Activated naive CD8-positive, alpha-beta T cell treated with anti-CD3 and anti-CD28 coated beads, Interleukin-2, amount 50 U/mL, for 24 hours (primary cell): ENCODE measurements at regions not wholly inside any gene's neighbourhood (a gene's known extent, or its start where the extent isn't known, plus 50 kb on each side); places are given as distances from the start of the nearest gene placed in this dataset.

Experiments
- ATAC-seq: fragments of 150-1000 bp; cut with Tn5 transposase; one replicate; pipeline ENCODE4 v1.10.0; 2021
- DNase-seq: peaks from one replicate; pipeline ENCODE4 v3.0.0; 2021
- H3K27ac Mint-ChIP-seq: one replicate; pipeline ENCODE4 v1.8.0; 2021; ENCODE audit warnings: mild to moderate bottlenecking, mixed read lengths
- H3K27me3 Mint-ChIP-seq: one replicate; pipeline ENCODE4 v1.8.0; 2021; ENCODE audit warnings: mixed read lengths
- H3K36me3 Mint-ChIP-seq: one replicate; pipeline ENCODE4 v1.8.0; 2021; ENCODE audit warnings: low read depth, mixed read lengths
- H3K4me1 Mint-ChIP-seq: one replicate; pipeline ENCODE4 v1.8.0; 2021; ENCODE audit warnings: mixed read lengths
- H3K4me3 Mint-ChIP-seq: one replicate; pipeline ENCODE4 v1.8.0; 2021; ENCODE audit warnings: mild to moderate bottlenecking, moderate library complexity, mixed read lengths
- H3K9me3 Mint-ChIP-seq: one replicate; pipeline ENCODE4 v1.8.0; 2021; ENCODE audit warnings: mixed read lengths

DNA sequence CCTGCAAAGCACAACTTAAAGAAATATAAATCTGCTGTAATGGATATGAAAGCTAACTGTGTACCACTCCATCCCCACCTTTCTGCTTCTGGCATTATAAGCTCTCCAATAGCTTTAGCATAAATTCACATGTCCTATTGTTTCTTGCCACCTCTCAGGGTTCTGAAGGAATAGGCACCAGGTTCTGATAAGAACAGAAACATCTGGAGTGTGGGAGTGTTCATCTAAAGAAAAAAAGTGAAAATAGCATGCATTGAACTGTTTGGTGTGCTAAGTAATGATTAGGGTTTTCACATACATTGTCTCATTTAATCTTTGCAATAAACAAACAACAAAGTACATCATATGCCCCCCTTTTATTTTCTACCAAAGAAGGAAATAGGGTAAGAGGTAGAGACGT lies 72.3 kb downstream of the FAM76B start:
- H3K9me3 Mint-ChIP-seq: no peaks in the 10 kb centered on the region
- H3K27ac Mint-ChIP-seq: no peak overlapping the region
- peaks cover 43% of the 10 kb centered on the region for H3K4me1 Mint-ChIP-seq
- no peak overlapping the region for H3K4me3 Mint-ChIP-seq
- H3K27me3 Mint-ChIP-seq: peaks cover 4% of the 10 kb centered on the region
- DNase-seq: no peak
- ATAC-seq: no peak
- no peaks in the 10 kb centered on the region for H3K36me3 Mint-ChIP-seq

DNA sequence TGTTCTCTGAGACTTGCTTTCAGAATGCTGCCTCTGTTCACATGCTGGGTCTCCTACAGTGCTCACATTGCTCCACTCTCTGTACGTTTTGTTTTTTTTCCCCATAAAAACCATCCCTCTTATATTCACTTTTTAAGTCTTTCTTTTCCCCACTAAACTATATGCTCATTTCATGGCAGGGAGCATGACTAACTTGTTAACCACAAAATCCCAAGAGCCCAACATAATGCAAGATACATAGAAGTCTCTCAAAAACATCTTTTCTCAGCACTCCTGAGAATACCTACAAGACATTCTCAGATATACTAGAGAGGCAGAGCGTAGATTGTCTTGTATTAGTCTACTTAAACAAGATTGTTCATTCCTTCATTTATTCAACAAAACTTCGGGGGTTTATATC lies 73.3 kb downstream of the FAM76B start:
- no peaks in the 10 kb centered on the region for H3K36me3 Mint-ChIP-seq
- no peaks in the 10 kb centered on the region for H3K9me3 Mint-ChIP-seq
- peak overlapping the region; percentile 59 for H3K27ac Mint-ChIP-seq
- peaks cover 53% of the 10 kb centered on the region for H3K4me1 Mint-ChIP-seq
- DNase-seq (no peak), ATAC-seq (no peak)
- H3K27me3 Mint-ChIP-seq: peaks cover 4% of the 10 kb centered on the region
- H3K4me3 Mint-ChIP-seq: peak overlapping the region; percentile 10

DNA sequence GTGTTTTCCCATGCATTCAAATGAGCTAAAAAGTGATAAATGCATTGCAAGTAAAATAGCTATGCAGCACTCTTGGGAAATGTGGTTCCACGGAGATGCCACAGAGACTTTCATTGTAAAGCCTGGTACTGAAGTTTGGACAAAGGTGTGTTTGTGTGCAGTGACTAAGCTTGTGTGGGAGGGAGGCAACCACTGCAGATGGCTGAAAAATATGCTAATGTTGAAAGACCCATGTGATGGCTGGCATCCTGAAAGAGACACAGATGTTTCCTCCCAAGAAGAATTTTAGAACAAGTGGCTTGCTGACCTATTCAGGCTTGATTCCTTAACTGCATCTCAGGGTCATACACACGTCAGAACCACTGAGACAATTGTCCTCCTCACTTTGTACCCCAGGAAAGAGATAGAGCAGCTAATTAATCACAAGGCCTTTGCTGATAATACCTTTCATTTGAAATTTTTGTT lies 73.8 kb downstream of the FAM76B start:
- DNase-seq: peak; percentile 53
- ATAC-seq: peak; percentile 84
- H3K4me3 Mint-ChIP-seq: peak overlapping the region; percentile 10
- peaks cover 4% of the 10 kb centered on the region for H3K27me3 Mint-ChIP-seq
- no peaks in the 10 kb centered on the region for H3K9me3 Mint-ChIP-seq
- H3K36me3 Mint-ChIP-seq: no peaks in the 10 kb centered on the region
- peaks cover 58% of the 10 kb centered on the region for H3K4me1 Mint-ChIP-seq
- peak overlapping the region; percentile 59 for H3K27ac Mint-ChIP-seq

DNA sequence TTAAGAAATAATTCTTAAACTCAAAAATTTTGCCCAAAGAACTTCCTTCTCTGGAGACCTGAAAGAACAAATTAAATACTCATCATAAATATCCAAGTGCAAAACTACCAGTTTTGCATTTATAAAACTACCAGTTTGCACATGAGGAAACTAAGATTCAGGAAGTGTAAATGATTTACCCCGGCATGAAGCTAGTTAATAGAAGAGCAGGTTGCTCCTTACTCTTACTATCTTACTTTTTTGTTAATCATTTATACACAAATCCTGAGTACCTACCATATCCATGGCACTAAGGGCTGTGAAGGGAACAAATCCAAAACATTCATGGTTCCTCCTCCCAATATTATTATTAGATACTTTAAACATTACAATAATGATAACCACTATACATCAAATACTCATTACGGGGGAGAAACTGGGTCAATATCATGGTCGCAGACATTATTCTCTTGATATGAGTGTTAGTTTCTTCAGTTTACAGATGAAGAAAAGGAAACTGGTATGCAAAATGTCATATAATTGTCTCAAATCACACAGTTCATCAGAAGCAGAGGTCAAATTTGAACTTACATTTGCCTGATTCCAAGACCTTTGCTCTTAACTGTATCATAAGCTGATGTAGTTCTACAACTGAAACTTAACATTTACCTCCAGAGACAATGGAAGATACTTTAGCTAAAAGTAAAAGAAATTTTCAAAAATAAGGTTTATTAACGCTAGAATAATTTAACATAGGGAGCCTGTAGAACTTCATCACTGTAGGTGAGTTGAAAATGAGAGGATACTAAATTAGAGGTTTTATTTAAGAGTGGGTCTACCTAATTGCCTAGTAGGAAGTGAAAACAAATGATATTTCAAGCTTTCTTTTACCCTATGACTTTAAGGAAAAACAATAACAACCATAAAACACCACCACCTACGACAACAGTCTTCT lies 74.5 kb downstream of the FAM76B start:
- Mint-ChIP-seq H3K4me1 (peaks cover 54% of the 10 kb centered on the region), H3K27me3 (peaks cover 4% of the 10 kb centered on the region), H3K4me3 (peak overlapping the region; percentile 10), H3K27ac (peak overlapping the region; percentile 59), H3K9me3 (no peaks in the 10 kb centered on the region), H3K36me3 (no peaks in the 10 kb centered on the region)
- ATAC-seq: no peak
- DNase-seq: no peak

DNA sequence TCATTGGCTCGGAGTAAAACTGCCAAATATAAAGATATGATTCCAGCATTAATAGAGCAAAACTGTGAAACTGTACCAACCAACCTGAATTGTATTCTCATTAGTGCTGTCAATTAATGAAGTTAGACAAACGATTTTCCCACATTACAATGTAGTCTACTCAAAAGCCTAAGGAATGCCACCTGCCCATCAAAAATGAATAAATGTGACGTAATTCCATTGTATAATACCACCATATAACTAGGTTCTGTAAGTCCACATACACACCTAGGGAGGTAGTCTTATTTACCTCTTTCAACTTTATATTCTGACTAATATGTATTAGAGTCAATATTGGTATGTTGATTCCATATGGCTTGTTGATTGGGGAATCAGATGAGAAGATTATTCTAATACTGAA lies 76.2 kb downstream of the FAM76B start:
- ATAC-seq (no peak), DNase-seq (no peak)
- Mint-ChIP-seq H3K27ac (no peak overlapping the region), H3K36me3 (no peaks in the 10 kb centered on the region), H3K4me3 (no peak overlapping the region), H3K27me3 (peaks cover 2% of the 10 kb centered on the region), H3K4me1 (peaks cover 46% of the 10 kb centered on the region), H3K9me3 (no peaks in the 10 kb centered on the region)

DNA sequence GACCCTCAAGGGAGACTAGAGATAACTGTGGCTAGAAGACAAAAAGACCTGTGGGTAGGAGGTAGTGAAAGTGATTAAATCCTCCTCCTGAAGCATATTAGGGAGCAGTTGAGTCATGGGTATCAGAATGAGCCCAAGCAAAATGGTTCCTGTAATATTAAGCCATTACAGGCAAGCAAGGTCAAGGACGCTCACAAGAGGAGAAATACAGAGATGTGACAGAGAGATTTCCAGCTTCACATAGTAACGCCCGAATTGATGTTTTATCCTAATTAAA lies 77.7 kb downstream of the FAM76B start:
- peak overlapping the region; percentile 79 for H3K27ac Mint-ChIP-seq

DNA sequence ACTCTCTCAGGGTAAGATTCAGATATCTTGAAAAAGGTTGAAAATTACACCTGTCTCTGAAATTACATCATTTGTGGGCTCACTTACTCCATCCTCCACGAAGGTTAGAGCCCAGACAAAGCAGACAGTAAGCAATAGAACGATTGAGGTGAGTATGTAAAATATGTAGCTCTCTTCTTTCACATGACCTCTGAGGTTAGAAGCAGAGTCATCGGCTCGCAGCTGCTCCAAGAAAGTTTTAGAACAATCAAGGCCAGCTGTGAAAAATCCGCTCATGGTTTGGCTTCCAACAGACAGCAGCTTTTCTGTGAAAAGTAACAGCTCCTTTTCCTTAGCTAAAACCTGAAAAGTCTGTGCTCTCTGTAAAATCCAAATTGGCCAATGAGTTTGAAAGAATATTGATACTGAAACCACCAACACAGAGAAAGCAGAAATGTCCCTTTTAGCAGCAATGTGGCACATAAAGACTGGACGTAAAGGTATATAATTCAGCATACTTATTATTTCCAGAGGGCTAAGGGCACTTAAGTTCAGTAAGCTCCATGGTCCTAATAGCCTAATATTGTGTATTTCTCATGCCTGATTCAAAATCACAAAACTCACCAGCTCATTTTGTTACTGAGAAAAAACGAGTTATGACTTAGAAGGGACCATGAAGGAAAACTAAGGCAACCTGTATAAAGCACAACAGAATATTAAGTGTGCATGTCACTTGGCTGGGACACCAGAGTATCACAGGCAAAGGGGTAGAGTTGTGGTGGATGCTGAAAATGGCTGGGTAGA lies 78.2 kb downstream of the FAM76B start:
- Mint-ChIP-seq H3K9me3 (no peaks in the 10 kb centered on the region), H3K27me3 (peaks cover 2% of the 10 kb centered on the region), H3K36me3 (no peaks in the 10 kb centered on the region), H3K4me3 (peak overlapping the region; percentile 6), H3K4me1 (peaks cover 45% of the 10 kb centered on the region), H3K27ac (peak overlapping the region; percentile 79)
- DNase-seq: no peak
- ATAC-seq: peak; percentile 41

More for the DNA sequence above, 77.7 kb downstream of the FAM76B start:
- DNase-seq: no peak
- Mint-ChIP-seq H3K27me3 (peaks cover 2% of the 10 kb centered on the region), H3K36me3 (no peaks in the 10 kb centered on the region), H3K4me1 (peaks cover 46% of the 10 kb centered on the region), H3K4me3 (peak overlapping the region; percentile 6), H3K9me3 (no peaks in the 10 kb centered on the region)
- ATAC-seq: peak; percentile 68

DNA sequence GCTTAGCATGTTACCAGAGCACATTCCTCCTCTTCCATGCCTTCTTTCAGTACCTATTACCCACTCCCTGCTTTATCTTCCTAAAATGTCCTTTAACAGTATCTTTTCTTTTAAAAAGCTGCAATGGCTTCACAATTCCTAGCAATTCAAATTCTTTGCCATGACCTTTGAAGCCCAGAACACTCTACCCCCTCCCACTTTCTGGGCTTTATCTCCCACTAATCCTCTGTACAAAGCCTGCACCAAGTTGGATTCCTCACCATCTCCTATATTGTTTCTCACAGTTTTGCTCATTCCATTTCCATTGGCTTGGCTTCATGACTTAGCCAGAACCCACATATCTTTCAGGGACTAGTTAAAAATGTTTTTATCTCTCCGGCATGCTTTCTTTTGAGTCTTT lies 80.9 kb downstream of the FAM76B start:
- ATAC-seq (no peak), DNase-seq (no peak)
- Mint-ChIP-seq H3K36me3 (no peaks in the 10 kb centered on the region), H3K27me3 (no peaks in the 10 kb centered on the region), H3K9me3 (no peaks in the 10 kb centered on the region), H3K27ac (no peak overlapping the region), H3K4me3 (no peak overlapping the region), H3K4me1 (peaks cover 23% of the 10 kb centered on the region)

DNA sequence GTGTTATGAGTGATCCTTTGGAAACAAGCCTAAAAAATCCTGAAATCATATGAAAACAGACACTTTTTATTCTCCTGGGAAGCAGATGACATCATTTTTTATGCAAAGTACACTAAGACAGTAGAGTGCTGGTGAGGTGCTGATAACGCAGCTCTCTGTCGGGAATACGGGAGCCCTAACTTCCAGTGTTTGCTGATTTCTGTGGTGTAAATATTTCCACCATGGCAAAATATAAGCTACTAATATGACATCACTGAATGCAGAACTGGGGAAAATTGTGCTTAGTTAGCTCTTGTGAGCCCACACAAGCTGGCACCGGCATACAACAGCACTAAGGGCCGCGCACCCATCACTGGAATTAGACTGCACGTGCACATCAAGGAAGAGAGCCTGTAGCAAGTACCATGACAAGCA lies 82.6 kb downstream of the FAM76B start:
- Mint-ChIP-seq H3K4me1 (peaks cover 16% of the 10 kb centered on the region), H3K27ac (no peak overlapping the region), H3K4me3 (no peak overlapping the region), H3K36me3 (peaks cover 1% of the 10 kb centered on the region), H3K9me3 (no peaks in the 10 kb centered on the region), H3K27me3 (no peaks in the 10 kb centered on the region)
- ATAC-seq: no peak
- no peak for DNase-seq

DNA sequence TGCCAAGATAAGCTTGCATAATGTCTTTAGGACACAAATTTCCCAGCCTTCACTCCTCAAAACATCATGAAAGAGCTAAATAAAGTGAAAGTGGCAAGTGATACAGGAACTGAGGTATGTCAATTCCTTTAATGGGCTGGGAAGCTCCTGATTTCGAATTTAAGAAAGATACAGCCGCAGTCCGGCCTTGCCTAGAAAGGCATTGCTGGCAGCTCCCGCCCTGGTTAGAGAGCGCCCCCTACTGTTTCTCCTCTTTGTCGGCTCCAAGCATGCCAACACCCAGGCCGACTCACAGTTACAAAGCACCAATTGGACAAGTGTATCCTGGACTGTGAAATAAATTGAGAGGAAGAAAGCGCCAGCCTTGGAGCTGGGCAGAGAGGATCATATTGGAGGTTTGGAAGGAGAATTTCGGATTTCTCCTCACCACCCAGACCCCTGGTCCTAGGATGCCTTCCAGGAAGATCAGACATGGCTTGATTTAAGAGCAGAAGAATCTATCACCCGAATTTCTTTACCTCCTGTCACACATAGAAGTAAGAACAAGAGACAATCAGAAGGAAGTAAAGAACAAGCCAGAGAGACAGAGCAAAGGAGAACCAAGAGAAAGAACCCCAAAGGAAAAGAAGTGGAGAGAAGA lies 84.0 kb downstream of the FAM76B start:
- DNase-seq (peak; percentile 87), ATAC-seq (peak; percentile 88)
- Mint-ChIP-seq H3K9me3 (no peaks in the 10 kb centered on the region), H3K27me3 (no peaks in the 10 kb centered on the region), H3K4me3 (no peak overlapping the region), H3K27ac (no peak overlapping the region), H3K36me3 (peaks cover 1% of the 10 kb centered on the region), H3K4me1 (peaks cover 16% of the 10 kb centered on the region)

DNA sequence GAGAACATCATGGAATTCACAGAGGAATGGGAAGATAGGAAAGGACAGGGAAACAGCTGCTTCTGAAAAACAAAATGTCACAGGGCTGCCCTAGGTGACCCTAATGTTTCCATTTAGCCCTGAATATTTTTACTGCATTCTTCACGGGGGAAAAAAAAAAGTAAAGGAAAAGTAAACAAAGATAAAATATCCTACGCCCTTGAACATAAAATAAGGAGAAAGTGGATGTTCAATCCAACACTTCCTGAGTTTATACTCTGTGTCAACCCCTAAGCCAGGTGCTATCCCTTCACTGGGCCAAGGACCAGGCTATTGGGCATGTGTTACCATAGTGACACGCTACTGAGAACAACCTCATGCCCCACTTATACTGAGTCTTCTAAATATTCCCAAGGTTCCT lies 84.7 kb downstream of the FAM76B start:
- Mint-ChIP-seq H3K4me1 (peaks cover 24% of the 10 kb centered on the region), H3K4me3 (no peak overlapping the region), H3K36me3 (peaks cover 1% of the 10 kb centered on the region), H3K9me3 (no peaks in the 10 kb centered on the region), H3K27ac (no peak overlapping the region), H3K27me3 (no peaks in the 10 kb centered on the region)
- ATAC-seq: no peak
- no peak for DNase-seq

DNA sequence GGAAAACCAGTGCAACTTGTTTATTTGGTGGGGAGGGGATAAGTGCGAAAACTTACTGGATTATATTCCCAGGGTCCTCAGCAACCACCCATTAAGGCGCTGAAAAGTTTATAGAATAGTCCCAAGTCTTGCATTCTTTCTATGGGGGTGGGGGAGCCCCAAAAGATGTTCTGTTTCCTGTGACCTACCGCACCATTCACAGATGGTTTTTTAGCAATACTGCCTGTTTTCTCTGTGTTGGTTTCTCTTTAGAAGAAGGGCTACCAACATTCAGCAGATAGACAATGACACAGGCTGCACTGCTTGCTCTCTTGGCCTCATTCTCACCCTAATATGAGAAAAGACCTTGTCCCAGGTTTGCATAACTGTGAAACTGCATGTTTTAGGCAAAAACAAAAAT lies 86.5 kb downstream of the FAM76B start:
- no peak overlapping the region for H3K27ac Mint-ChIP-seq
- no peaks in the 10 kb centered on the region for H3K27me3 Mint-ChIP-seq
- peaks cover 40% of the 10 kb centered on the region for H3K4me1 Mint-ChIP-seq
- ATAC-seq: peak; percentile 26
- H3K9me3 Mint-ChIP-seq: no peaks in the 10 kb centered on the region
- DNase-seq: no peak
- H3K4me3 Mint-ChIP-seq: peak overlapping the region; percentile 36
- peaks cover 1% of the 10 kb centered on the region for H3K36me3 Mint-ChIP-seq

DNA sequence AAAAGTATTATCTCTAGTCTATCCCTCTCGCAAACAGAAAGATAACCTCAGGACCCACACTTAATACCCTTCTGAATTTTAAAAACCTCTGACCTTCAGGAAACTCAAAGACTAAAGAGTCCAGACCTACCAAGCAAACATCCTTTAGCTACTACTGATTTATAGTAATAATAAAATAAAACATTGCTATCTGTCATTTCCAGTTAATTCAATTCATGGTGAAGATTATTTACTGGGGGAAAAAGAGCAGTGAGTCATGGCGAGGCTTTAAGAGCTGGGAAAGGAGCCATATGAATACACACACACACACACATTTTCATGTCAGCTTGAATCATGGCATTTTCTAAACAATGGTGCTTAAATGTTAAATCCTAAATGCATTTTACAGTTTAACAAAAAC lies 87.1 kb downstream of the FAM76B start:
- H3K4me1 Mint-ChIP-seq: peaks cover 45% of the 10 kb centered on the region
- no peaks in the 10 kb centered on the region for H3K27me3 Mint-ChIP-seq
- no peak overlapping the region for H3K27ac Mint-ChIP-seq
- peak overlapping the region; percentile 36 for H3K4me3 Mint-ChIP-seq
- ATAC-seq: no peak
- DNase-seq: no peak
- no peaks in the 10 kb centered on the region for H3K9me3 Mint-ChIP-seq
- H3K36me3 Mint-ChIP-seq: peaks cover 1% of the 10 kb centered on the region

DNA sequence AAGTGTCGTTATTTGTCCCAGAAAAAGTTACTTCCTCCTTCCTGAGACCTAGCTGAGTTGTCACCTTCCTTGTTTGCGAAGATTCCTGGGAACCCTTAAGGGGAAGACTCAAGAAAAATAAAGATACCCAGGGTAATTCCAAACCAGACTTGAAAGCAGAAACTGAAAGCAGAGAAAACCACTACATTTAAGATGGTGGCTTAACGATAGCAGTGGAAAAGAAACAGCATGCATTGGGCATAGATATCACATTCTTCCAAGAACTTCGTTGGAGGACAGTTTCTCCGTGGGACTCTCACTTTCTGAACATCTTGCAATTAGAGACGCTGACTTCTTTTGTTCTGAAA lies 89.1 kb downstream of the FAM76B start:
- no peaks in the 10 kb centered on the region for H3K9me3 Mint-ChIP-seq
- no peak overlapping the region for H3K27ac Mint-ChIP-seq
- peak overlapping the region; percentile 67 for H3K4me3 Mint-ChIP-seq
- H3K4me1 Mint-ChIP-seq: peaks cover 52% of the 10 kb centered on the region
- no peaks in the 10 kb centered on the region for H3K27me3 Mint-ChIP-seq
- DNase-seq (no peak), ATAC-seq (peak; percentile 47)
- peaks cover 1% of the 10 kb centered on the region for H3K36me3 Mint-ChIP-seq
